ENCODE measurements at regions not wholly inside any gene's neighbourhood (a gene's known extent, or its start where the extent isn't known, plus 50 kb on each side); places are given as distances from the start of the nearest gene placed in this dataset.

DNA sequence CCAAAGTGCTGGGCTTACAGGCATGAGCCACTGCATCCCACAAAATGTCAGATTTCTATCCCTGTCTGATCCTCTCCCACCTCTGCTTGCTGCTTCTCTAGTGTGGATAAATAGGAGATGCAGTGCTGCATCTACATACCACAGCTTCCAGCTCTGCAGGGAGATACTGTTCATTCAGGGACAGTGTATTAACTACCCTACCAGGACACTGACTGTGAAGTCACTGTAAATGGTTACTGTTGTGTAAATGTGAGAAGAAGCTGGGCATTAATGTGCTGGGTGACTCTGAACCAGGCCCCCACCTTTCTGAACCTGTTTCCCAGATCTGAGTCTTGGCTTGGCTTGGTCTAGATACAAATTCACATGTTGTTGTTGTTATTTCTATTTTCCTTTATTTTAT, 488.6 kb upstream of the SULF2 start:
- Histone ChIP-seq H3K27ac (ENCODE audit: low read depth, low read length) (no peak overlapping the region), H3K27me3 (ENCODE audit: control insufficient read depth in 3 of 3, insufficient read depth in 3 of 3, low read length in 3 of 3) (peaks cover 0 to 4% (median 0%) of the 10 kb centered on the region in 3 donors), H3K4me1 (ENCODE audit: control insufficient read depth in 3 of 3, insufficient read depth in 3 of 3, low read length in 3 of 3) (no peaks in the 10 kb centered on the region)

DNA sequence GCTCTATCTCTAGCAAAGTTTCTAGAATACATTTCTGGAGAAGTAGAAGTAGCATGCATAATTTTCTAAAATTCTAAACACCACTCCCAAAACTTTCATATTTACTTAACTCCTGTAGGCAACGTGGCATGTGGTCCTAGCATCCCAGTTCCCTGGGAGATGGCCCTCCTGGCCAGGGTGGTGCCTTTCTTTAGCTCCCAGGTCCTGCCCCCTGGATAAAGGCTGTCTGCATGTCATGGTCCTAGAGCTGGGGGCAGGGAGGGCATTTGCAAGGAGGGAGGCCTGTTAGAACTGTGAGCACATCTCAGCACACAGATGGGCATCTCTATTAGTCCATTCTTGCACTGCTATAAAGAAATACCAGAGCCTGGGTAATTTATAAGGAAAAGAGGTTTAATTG, 485.6 kb upstream of the SULF2 start:
- no peak overlapping the region for H3K4me3 ChIP-seq (ENCODE audit: low read length in 3 of 3)
- H3K4me1 ChIP-seq (ENCODE audit: control insufficient read depth in 3 of 3, insufficient read depth in 3 of 3, low read length in 3 of 3), result no peaks in the 10 kb centered on the region
- no peaks in the 10 kb centered on the region for H3K36me3 ChIP-seq (ENCODE audit: control insufficient read depth in 3 of 3, insufficient read depth in 3 of 3, low read length in 3 of 3)
- peaks cover 0 to 3% (median 0%) of the 10 kb centered on the region in 3 donors for H3K9me3 ChIP-seq (ENCODE audit: control insufficient read depth in 3 of 3, low read length in 3 of 3)
- no peak overlapping the region for H3K9ac ChIP-seq (ENCODE audit: low read depth in 1 of 3, low read length in 3 of 3)
- peaks cover 0 to 9% (median 0%) of the 10 kb centered on the region in 3 donors for H3K27me3 ChIP-seq (ENCODE audit: control insufficient read depth in 3 of 3, insufficient read depth in 3 of 3, low read length in 3 of 3)
- H3K27ac ChIP-seq (ENCODE audit: low read depth, low read length), result no peak overlapping the region

More for the DNA sequence above, 488.6 kb upstream of the SULF2 start:
- Histone ChIP-seq H3K4me3 (ENCODE audit: low read length in 3 of 3) (no peak overlapping the region), H3K9ac (ENCODE audit: low read depth in 1 of 3, low read length in 3 of 3) (no peak overlapping the region), H3K36me3 (ENCODE audit: control insufficient read depth in 3 of 3, insufficient read depth in 3 of 3, low read length in 3 of 3) (no peaks in the 10 kb centered on the region), H3K9me3 (ENCODE audit: control insufficient read depth in 3 of 3, low read length in 3 of 3) (peaks cover 0 to 3% (median 0%) of the 10 kb centered on the region in 3 donors)

DNA sequence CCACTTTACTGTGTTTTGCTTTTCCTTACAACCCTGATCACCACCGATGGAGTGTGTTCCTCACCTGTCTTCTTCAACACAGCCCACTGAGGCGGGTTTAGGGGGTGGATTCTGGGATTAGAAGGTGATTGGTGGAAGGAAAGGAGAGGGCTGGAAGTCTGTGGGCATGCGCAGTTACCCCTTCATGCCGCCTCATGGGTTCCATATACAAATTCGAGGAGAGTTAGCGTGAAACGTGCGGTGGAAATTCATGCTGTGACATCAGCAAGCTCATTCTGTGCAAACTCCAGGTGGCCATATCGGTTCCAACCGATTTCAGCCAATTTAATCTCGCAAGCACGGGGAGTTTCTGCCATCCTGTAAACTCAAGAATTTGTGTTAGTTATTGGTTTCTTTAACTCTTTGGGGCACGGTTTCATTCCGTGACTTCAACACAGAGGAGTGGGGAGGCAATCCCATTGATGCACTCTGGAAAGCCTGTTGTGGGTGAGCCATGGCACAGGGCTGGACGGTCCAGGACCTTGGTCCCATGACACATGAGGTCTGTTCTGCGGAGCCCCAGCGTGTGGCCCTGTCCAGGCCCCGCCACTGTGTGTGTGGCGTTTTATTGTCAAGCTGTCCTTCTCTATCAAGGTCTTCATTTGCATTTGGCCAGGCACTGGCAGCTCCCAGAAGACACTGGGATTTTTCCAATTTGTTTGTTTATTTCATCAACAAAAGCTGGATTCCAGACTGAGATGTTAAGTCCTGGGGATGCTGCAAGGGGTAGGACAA, 482.8 kb upstream of the SULF2 start:
- Histone ChIP-seq H3K9me3 (ENCODE audit: control insufficient read depth in 3 of 3, low read length in 3 of 3) (peaks cover 0 to 3% (median 0%) of the 10 kb centered on the region in 3 donors), H3K9ac (ENCODE audit: low read depth in 1 of 3, low read length in 3 of 3) (no peak overlapping the region), H3K27ac (ENCODE audit: low read depth, low read length) (no peak overlapping the region), H3K36me3 (ENCODE audit: control insufficient read depth in 3 of 3, insufficient read depth in 3 of 3, low read length in 3 of 3) (no peaks in the 10 kb centered on the region), H3K27me3 (ENCODE audit: control insufficient read depth in 3 of 3, insufficient read depth in 3 of 3, low read length in 3 of 3) (peaks cover 0 to 5% (median 0%) of the 10 kb centered on the region in 3 donors), H3K4me1 (ENCODE audit: control insufficient read depth in 3 of 3, insufficient read depth in 3 of 3, low read length in 3 of 3) (no peaks in the 10 kb centered on the region), H3K4me3 (ENCODE audit: low read length in 3 of 3) (no peak overlapping the region)

GRCh38 chr20:48266571-48266970, 481.3 kb upstream of the SULF2 start:
- no peak overlapping the region for H3K9ac ChIP-seq (ENCODE audit: low read depth in 1 of 3, low read length in 3 of 3)
- H3K36me3 ChIP-seq (ENCODE audit: control insufficient read depth in 3 of 3, insufficient read depth in 3 of 3, low read length in 3 of 3), result no peaks in the 10 kb centered on the region
- peaks cover 0 to 6% (median 5%) of the 10 kb centered on the region in 3 donors for H3K27me3 ChIP-seq (ENCODE audit: control insufficient read depth in 3 of 3, insufficient read depth in 3 of 3, low read length in 3 of 3)
- H3K27ac ChIP-seq (ENCODE audit: low read depth, low read length), result no peak overlapping the region
- no peaks in the 10 kb centered on the region for H3K4me1 ChIP-seq (ENCODE audit: control insufficient read depth in 3 of 3, insufficient read depth in 3 of 3, low read length in 3 of 3)
- peaks cover 0 to 3% (median 0%) of the 10 kb centered on the region in 3 donors for H3K9me3 ChIP-seq (ENCODE audit: control insufficient read depth in 3 of 3, low read length in 3 of 3)
- no peak overlapping the region for H3K4me3 ChIP-seq (ENCODE audit: low read length in 3 of 3)

DNA sequence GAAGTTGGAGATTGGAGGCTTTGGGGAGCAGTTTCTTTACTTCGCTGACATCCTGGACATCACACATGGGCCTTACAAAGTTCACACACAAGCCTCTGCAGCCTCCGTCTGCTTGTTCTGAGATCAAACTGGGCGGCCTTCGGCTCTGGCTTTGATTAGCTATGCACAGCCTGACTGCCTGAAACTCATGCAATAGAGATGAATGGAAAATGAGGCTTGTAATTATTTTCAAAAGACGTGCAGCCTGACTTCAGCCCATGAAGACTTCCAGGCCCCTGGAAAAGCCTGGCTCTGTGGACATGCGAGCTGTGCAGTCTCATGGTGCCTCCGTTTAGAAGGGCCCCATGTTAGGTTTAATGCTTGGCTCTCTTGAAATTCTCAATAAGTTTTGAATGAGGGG, 480.5 kb upstream of the SULF2 start:
- Histone ChIP-seq H3K4me3 (ENCODE audit: low read length in 3 of 3) (no peak overlapping the region), H3K27ac (ENCODE audit: low read depth, low read length) (no peak overlapping the region), H3K4me1 (ENCODE audit: control insufficient read depth in 3 of 3, insufficient read depth in 3 of 3, low read length in 3 of 3) (no peaks in the 10 kb centered on the region), H3K9ac (ENCODE audit: low read depth in 1 of 3, low read length in 3 of 3) (no peak overlapping the region), H3K27me3 (ENCODE audit: control insufficient read depth in 3 of 3, insufficient read depth in 3 of 3, low read length in 3 of 3) (peaks cover 0 to 6% (median 5%) of the 10 kb centered on the region in 3 donors), H3K9me3 (ENCODE audit: control insufficient read depth in 3 of 3, low read length in 3 of 3) (peaks cover 0 to 3% (median 0%) of the 10 kb centered on the region in 3 donors), H3K36me3 (ENCODE audit: control insufficient read depth in 3 of 3, insufficient read depth in 3 of 3, low read length in 3 of 3) (no peaks in the 10 kb centered on the region)

DNA sequence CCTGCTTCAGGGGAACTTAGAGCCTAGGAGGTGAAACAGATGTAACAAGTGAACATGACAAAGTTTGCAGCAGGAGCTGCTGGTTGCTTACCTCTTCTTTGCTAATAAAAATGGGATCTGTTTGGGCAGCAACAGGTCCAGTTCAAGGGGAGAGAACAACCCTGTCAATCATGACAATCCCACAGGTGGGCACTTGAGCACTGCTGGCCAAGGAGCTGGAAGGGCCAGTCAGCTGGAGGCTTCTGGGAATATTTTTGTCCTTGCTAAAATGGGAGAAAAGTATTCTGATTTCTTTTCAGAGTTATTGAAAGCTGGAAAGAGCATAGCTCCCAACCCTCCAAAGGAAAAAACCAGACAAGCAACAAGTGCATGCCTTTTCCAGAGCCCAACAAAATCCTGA, 477.7 kb upstream of the SULF2 start:
- H3K27ac ChIP-seq (ENCODE audit: low read depth, low read length), result no peak overlapping the region
- no peaks in the 10 kb centered on the region for H3K36me3 ChIP-seq (ENCODE audit: control insufficient read depth in 3 of 3, insufficient read depth in 3 of 3, low read length in 3 of 3)
- no peaks in the 10 kb centered on the region for H3K4me1 ChIP-seq (ENCODE audit: control insufficient read depth in 3 of 3, insufficient read depth in 3 of 3, low read length in 3 of 3)
- no peak overlapping the region for H3K4me3 ChIP-seq (ENCODE audit: low read length in 3 of 3)
- H3K9ac ChIP-seq (ENCODE audit: low read depth in 1 of 3, low read length in 3 of 3), result no peak overlapping the region
- peaks cover 3 to 6% (median 5%) of the 10 kb centered on the region in 3 donors for H3K27me3 ChIP-seq (ENCODE audit: control insufficient read depth in 3 of 3, insufficient read depth in 3 of 3, low read length in 3 of 3)
- no peaks in the 10 kb centered on the region for H3K9me3 ChIP-seq (ENCODE audit: control insufficient read depth in 3 of 3, low read length in 3 of 3)

- Histone ChIP-seq H3K27me3 (ENCODE audit: control insufficient read depth in 3 of 3, insufficient read depth in 3 of 3, low read length in 3 of 3) (peaks cover 3 to 6% (median 4%) of the 10 kb centered on the region in 3 donors), H3K4me1 (ENCODE audit: control insufficient read depth in 3 of 3, insufficient read depth in 3 of 3, low read length in 3 of 3) (no peaks in the 10 kb centered on the region), H3K9ac (ENCODE audit: low read depth in 1 of 3, low read length in 3 of 3) (no peak overlapping the region), H3K9me3 (ENCODE audit: control insufficient read depth in 3 of 3, low read length in 3 of 3) (no peaks in the 10 kb centered on the region), H3K4me3 (ENCODE audit: low read length in 3 of 3) (no peak overlapping the region), H3K36me3 (ENCODE audit: control insufficient read depth in 3 of 3, insufficient read depth in 3 of 3, low read length in 3 of 3) (no peaks in the 10 kb centered on the region), H3K27ac (ENCODE audit: low read depth, low read length) (no peak overlapping the region)
Observed at GRCh38 chr20:48262466-48262865, 477.2 kb upstream of the SULF2 start.

GRCh38 chr20:48261398-48261910, 476.2 kb upstream of the SULF2 start:
- H3K9me3 ChIP-seq (ENCODE audit: control insufficient read depth in 3 of 3, low read length in 3 of 3), result peaks cover 0 to 3% (median 0%) of the 10 kb centered on the region in 3 donors
- no peak overlapping the region for H3K4me3 ChIP-seq (ENCODE audit: low read length in 3 of 3)
- H3K4me1 ChIP-seq (ENCODE audit: control insufficient read depth in 3 of 3, insufficient read depth in 3 of 3, low read length in 3 of 3), result no peaks in the 10 kb centered on the region
- H3K27me3 ChIP-seq (ENCODE audit: control insufficient read depth in 3 of 3, insufficient read depth in 3 of 3, low read length in 3 of 3), result peaks cover 2 to 6% (median 3%) of the 10 kb centered on the region in 3 donors
- H3K27ac ChIP-seq (ENCODE audit: low read depth, low read length), result no peak overlapping the region
- no peaks in the 10 kb centered on the region for H3K36me3 ChIP-seq (ENCODE audit: control insufficient read depth in 3 of 3, insufficient read depth in 3 of 3, low read length in 3 of 3)
- H3K9ac ChIP-seq (ENCODE audit: low read depth in 1 of 3, low read length in 3 of 3), result no peak overlapping the region

DNA sequence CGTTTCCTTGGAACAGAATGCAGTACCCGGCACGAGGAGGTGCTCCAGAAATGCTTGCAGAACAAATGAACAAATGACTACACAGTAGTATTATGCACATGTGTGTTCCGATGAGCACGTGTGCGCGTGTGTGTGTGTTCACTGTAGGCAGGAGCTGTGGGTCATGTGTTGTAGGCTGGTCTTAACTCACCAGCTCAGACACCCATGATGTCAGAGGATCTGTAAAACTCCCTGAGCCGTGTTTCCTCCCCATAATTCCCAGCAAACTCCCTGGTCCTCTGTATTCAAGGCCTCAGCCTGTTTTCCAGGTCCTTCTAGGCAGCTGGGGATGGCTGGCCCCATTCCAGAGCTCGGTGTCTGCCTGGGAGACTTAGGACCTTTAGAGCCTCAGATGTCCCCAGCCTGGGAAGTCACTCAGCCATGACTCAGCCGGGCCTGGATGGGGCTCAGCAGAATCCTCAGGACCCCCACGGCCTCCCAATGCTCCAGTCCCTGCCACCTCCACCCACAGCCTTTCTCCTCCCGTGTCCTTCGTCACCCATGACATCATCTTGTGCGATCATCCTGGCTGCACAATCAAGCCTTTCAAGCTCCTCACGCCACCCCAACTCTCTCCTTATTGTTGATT, 475.0 kb upstream of the SULF2 start:
- H3K27me3 ChIP-seq (ENCODE audit: control insufficient read depth in 3 of 3, insufficient read depth in 3 of 3, low read length in 3 of 3), result peaks cover 2 to 6% (median 3%) of the 10 kb centered on the region in 3 donors
- H3K9ac ChIP-seq (ENCODE audit: low read depth in 1 of 3, low read length in 3 of 3), result no peak overlapping the region
- H3K4me1 ChIP-seq (ENCODE audit: control insufficient read depth in 3 of 3, insufficient read depth in 3 of 3, low read length in 3 of 3), result no peaks in the 10 kb centered on the region
- peaks cover 0 to 3% (median 0%) of the 10 kb centered on the region in 3 donors for H3K9me3 ChIP-seq (ENCODE audit: control insufficient read depth in 3 of 3, low read length in 3 of 3)
- no peak overlapping the region for H3K27ac ChIP-seq (ENCODE audit: low read depth, low read length)
- H3K36me3 ChIP-seq (ENCODE audit: control insufficient read depth in 3 of 3, insufficient read depth in 3 of 3, low read length in 3 of 3), result no peaks in the 10 kb centered on the region
- no peak overlapping the region for H3K4me3 ChIP-seq (ENCODE audit: low read length in 3 of 3)

- peaks cover 2 to 6% (median 3%) of the 10 kb centered on the region in 3 donors for H3K27me3 ChIP-seq (ENCODE audit: control insufficient read depth in 3 of 3, insufficient read depth in 3 of 3, low read length in 3 of 3)
- H3K4me3 ChIP-seq (ENCODE audit: low read length in 3 of 3), result no peak overlapping the region
- H3K27ac ChIP-seq (ENCODE audit: low read depth, low read length), result no peak overlapping the region
- H3K9ac ChIP-seq (ENCODE audit: low read depth in 1 of 3, low read length in 3 of 3), result no peak overlapping the region
- no peaks in the 10 kb centered on the region for H3K4me1 ChIP-seq (ENCODE audit: control insufficient read depth in 3 of 3, insufficient read depth in 3 of 3, low read length in 3 of 3)
- no peaks in the 10 kb centered on the region for H3K36me3 ChIP-seq (ENCODE audit: control insufficient read depth in 3 of 3, insufficient read depth in 3 of 3, low read length in 3 of 3)
- H3K9me3 ChIP-seq (ENCODE audit: control insufficient read depth in 3 of 3, low read length in 3 of 3), result peaks cover 0 to 3% (median 0%) of the 10 kb centered on the region in 3 donors
Observed at GRCh38 chr20:48259456-48259855, 474.2 kb upstream of the SULF2 start.
